H9 (cell line): ENCODE measurements at regions not wholly inside any gene's neighbourhood (a gene's known extent, or its start where the extent isn't known, plus 50 kb on each side); places are given as distances from the start of the nearest gene placed in this dataset.

Experiments
- DNase-seq: peaks from one replicate; pipeline ENCODE4 v3.0.0-alpha.2; 2017
- H2AFZ ChIP-seq: one replicate; pipeline ENCODE4 v1.6.1; 2013; ENCODE audit warnings: mild to moderate bottlenecking, low read length, control low read depth, moderate library complexity
- H2AK5ac ChIP-seq: 2 replicates; pipeline ENCODE4 v1.6.1; 2013; ENCODE audit warnings: low read length, control low read depth, mixed read lengths; ENCODE audit not compliant: insufficient read length
- H2BK120ac ChIP-seq: one replicate; pipeline ENCODE4 v1.6.1; 2013; ENCODE audit warnings: low read depth, mild to moderate bottlenecking, low read length, control low read depth, inconsistent platforms; ENCODE audit not compliant: poor library complexity, severe bottlenecking
- H2BK12ac ChIP-seq: 2 replicates; pipeline ENCODE4 v1.6.1; 2013; ENCODE audit warnings: low read length, control low read depth, mixed read lengths, low read depth; ENCODE audit not compliant: insufficient read length
- H2BK15ac ChIP-seq: 2 replicates; pipeline ENCODE4 v1.6.1; 2013; ENCODE audit warnings: low read depth, low read length, control low read depth
- H2BK20ac ChIP-seq: one replicate; pipeline ENCODE4 v1.6.1; 2013; ENCODE audit warnings: low read depth, mild to moderate bottlenecking, low read length, control low read depth, inconsistent platforms; ENCODE audit not compliant: poor library complexity, severe bottlenecking
- H2BK5ac ChIP-seq: 2 replicates; pipeline ENCODE4 v1.6.1; 2013; ENCODE audit warnings: low read length, control low read depth, mixed read lengths; ENCODE audit not compliant: insufficient read length
- H3K14ac ChIP-seq: 2 replicates; pipeline ENCODE4 v1.6.1; 2013; ENCODE audit warnings: low read length, control low read depth; ENCODE audit not compliant: insufficient read depth
- H3K18ac ChIP-seq: 2 replicates; pipeline ENCODE4 v1.6.1; 2013; ENCODE audit warnings: low read depth, mild to moderate bottlenecking, mixed read lengths, low read length, control low read depth; ENCODE audit not compliant: insufficient read length
- H3K23ac ChIP-seq: 2 replicates; pipeline ENCODE4 v1.6.1; 2013; ENCODE audit warnings: low read length, control low read depth, mixed read lengths, low read depth; ENCODE audit not compliant: insufficient read length
- H3K23me2 ChIP-seq: 2 replicates; pipeline ENCODE4 v1.6.1; 2013; ENCODE audit warnings: low read depth, mild to moderate bottlenecking, mixed read lengths, low read length, control low read depth; ENCODE audit not compliant: insufficient read length, poor library complexity, severe bottlenecking
- H3K27ac ChIP-seq: 2 replicates; pipeline ENCODE4 v1.5.1; 2013; ENCODE audit warnings: low read length, control low read depth, mixed read lengths, low read depth; ENCODE audit not compliant: insufficient read length
- H3K27me3 ChIP-seq: 2 replicates; pipeline ENCODE4 v1.6.1; 2013; ENCODE audit warnings: low read length, control low read depth, inconsistent platforms; ENCODE audit not compliant: insufficient read depth
- H3K4ac ChIP-seq: 2 replicates; pipeline ENCODE4 v1.6.1; 2013; ENCODE audit warnings: low read depth, mild to moderate bottlenecking, control low read depth, inconsistent platforms, low read length, moderate library complexity
- H3K4me1 ChIP-seq: 2 replicates; pipeline ENCODE4 v1.6.1; 2013; ENCODE audit warnings: low read length, control low read depth, inconsistent platforms; ENCODE audit not compliant: insufficient read depth
- H3K4me2 ChIP-seq: 2 replicates; pipeline ENCODE4 v1.6.1; 2013; ENCODE audit warnings: low read length, control low read depth, mixed read lengths; ENCODE audit not compliant: insufficient read length, insufficient read depth
- H3K56ac ChIP-seq: 2 replicates; pipeline ENCODE4 v1.6.1; 2013; ENCODE audit warnings: low read depth, mild to moderate bottlenecking, mixed read lengths, low read length, control low read depth; ENCODE audit not compliant: insufficient read length
- H3K79me1 ChIP-seq: 2 replicates; pipeline ENCODE4 v1.6.1; 2013; ENCODE audit warnings: low read depth, mild to moderate bottlenecking, moderate library complexity, low read length, control low read depth, inconsistent platforms; ENCODE audit not compliant: insufficient read depth, poor library complexity, severe bottlenecking
- H3K79me2 ChIP-seq: 2 replicates; pipeline ENCODE4 v1.6.1; 2013; ENCODE audit warnings: low read length, control low read depth, inconsistent platforms; ENCODE audit not compliant: insufficient read depth
- H3K9ac ChIP-seq: 2 replicates; pipeline ENCODE4 v1.6.1; 2013; ENCODE audit warnings: low read length, control low read depth, mixed read lengths; ENCODE audit not compliant: insufficient read length; ENCODE audit errors: extremely low read depth
- H3K9me3 ChIP-seq: one replicate; pipeline ENCODE4 v1.6.1; 2013; ENCODE audit warnings: low read depth, low read length, inconsistent platforms; ENCODE audit not compliant: control insufficient read depth
- H3T11ph ChIP-seq: one replicate; pipeline ENCODE4 v1.6.1; 2013; ENCODE audit warnings: mild to moderate bottlenecking, low read length, control low read depth, inconsistent platforms
- H4K20me1 ChIP-seq: one replicate; pipeline ENCODE4 v1.6.1; 2013; ENCODE audit not compliant: control insufficient read depth, insufficient read length, insufficient read depth
- H4K5ac ChIP-seq: 2 replicates; pipeline ENCODE4 v1.6.1; 2013; ENCODE audit warnings: low read depth, mild to moderate bottlenecking, mixed read lengths, low read length, control low read depth; ENCODE audit not compliant: insufficient read length
- H4K8ac ChIP-seq: replicated peaks from 2 replicates; pipeline ENCODE4 v1.6.1; 2013; ENCODE audit warnings: low read length, control low read depth, mixed read lengths, low read depth; ENCODE audit not compliant: insufficient read length
- H4K91ac ChIP-seq: 2 replicates; pipeline ENCODE4 v1.6.1; 2013; ENCODE audit warnings: low read depth, mild to moderate bottlenecking, moderate library complexity, mixed read lengths, low read length, control low read depth; ENCODE audit not compliant: insufficient read length
- H3K27ac Mint-ChIP-seq, 3 experiments: 2 replicates in 2 of 3; 3 replicates in 1 of 3; pipeline ENCODE4 v1.8.0; 2020 to 2021; ENCODE audit warnings: mixed read lengths in 3 of 3, mild to moderate bottlenecking in 1 of 3, moderate library complexity in 1 of 3
- H3K27me3 Mint-ChIP-seq: 2 replicates; pipeline ENCODE4 v1.8.0; 2021; ENCODE audit warnings: low read depth, mild to moderate bottlenecking, moderate library complexity, mixed read lengths
- H3K36me3 Mint-ChIP-seq, 3 experiments: 2 replicates in 2 of 3; 3 replicates in 1 of 3; pipeline ENCODE4 v1.8.0; 2020 to 2021; ENCODE audit warnings: low read depth in 3 of 3, mixed read lengths in 3 of 3; ENCODE audit not compliant: insufficient read depth in 1 of 3
- H3K4me1 Mint-ChIP-seq, 2 experiments: 2 replicates each; pipeline ENCODE4 v1.8.0; 2020; ENCODE audit warnings: mixed read lengths in 2 of 2
- H3K4me3 Mint-ChIP-seq, 2 experiments: 2 replicates in 1 of 2; 3 replicates in 1 of 2; pipeline ENCODE4 v1.8.0; 2020 to 2021; ENCODE audit warnings: mild to moderate bottlenecking in 2 of 2, mixed read lengths in 2 of 2, moderate library complexity in 1 of 2
- H3K9me3 Mint-ChIP-seq, 2 experiments: 2 replicates in 1 of 2; 3 replicates in 1 of 2; pipeline ENCODE4 v1.8.0; 2020; ENCODE audit warnings: mild to moderate bottlenecking in 2 of 2, mixed read lengths in 2 of 2, moderate library complexity in 1 of 2
- WGBS: extraction: QIAGEN DNeasy Blood & Tissue Kit; methylation state at CpG from one replicate; pipeline ENCODE4 v1.1.7; 2013; ENCODE audit warnings: missing lambda C conversion rate, low lambda C conversion rate, mixed read lengths; ENCODE audit not compliant: insufficient read length; ENCODE audit errors: extremely low coverage; 5-methylcytosine and 5-hydroxymethylcytosine counted together
- TF ChIP-seq, protein P1 (sequence below): fragments of 200-600 bp; sonication (generic); conservative IDR thresholded peaks from 3 replicates; pipeline ENCODE4 v1.8.0; 2021; ENCODE audit warnings: antibody characterized with exemption, mild to moderate bottlenecking

DNA sequence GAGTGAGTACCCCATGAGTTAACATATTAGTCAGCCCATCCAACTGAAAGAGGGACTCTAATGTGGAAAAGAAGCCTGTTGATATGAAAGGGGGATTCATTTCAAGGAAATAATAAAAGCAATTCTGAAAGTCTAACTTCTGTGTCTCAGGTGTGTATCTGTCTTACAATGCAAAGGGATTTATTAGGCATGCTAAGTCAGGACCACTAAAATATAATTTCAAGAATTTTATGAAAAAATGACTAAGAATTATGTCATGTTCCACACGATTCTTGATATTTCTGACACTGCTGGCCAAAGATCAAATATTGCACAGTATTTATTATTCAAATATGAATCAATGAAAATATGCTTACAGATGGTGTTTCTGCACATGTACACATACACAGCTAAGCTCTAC is 130.8 kb downstream of the KLF12 start:
- no peak overlapping the region for H3K4ac ChIP-seq
- H3K9ac ChIP-seq = no peak overlapping the region
- H4K91ac ChIP-seq = no peak overlapping the region
- no peaks in the 10 kb centered on the region for H3K79me1 ChIP-seq
- no peaks in the 10 kb centered on the region for H3K9me3 ChIP-seq
- Mint-ChIP-seq H3K27me3 (no peaks in the 10 kb centered on the region), H3K36me3 (no peaks in the 10 kb centered on the region), H3K9me3 (no peaks in the 10 kb centered on the region), H3K4me3 (no peak overlapping the region), H3K4me1 (no peaks in the 10 kb centered on the region; a peak in 1 of 4 replicates), H3K27ac (no peak overlapping the region)
- H3K23ac ChIP-seq = no peak overlapping the region
- no peak overlapping the region for H2BK20ac ChIP-seq
- H2AK5ac ChIP-seq = no peak overlapping the region
- no peak overlapping the region for H3K14ac ChIP-seq
- no peaks in the 10 kb centered on the region for H3K79me2 ChIP-seq
- no peak overlapping the region for H4K8ac ChIP-seq
- H2BK120ac ChIP-seq = no peak overlapping the region
- H3K4me2 ChIP-seq = no peak overlapping the region
- WGBS = no CpG with 5 or more reads among the region's 1 CpG
- no peaks in the 10 kb centered on the region for H4K20me1 ChIP-seq
- H3K56ac ChIP-seq = no peak overlapping the region
- TF ChIP-seq, protein P1, sequence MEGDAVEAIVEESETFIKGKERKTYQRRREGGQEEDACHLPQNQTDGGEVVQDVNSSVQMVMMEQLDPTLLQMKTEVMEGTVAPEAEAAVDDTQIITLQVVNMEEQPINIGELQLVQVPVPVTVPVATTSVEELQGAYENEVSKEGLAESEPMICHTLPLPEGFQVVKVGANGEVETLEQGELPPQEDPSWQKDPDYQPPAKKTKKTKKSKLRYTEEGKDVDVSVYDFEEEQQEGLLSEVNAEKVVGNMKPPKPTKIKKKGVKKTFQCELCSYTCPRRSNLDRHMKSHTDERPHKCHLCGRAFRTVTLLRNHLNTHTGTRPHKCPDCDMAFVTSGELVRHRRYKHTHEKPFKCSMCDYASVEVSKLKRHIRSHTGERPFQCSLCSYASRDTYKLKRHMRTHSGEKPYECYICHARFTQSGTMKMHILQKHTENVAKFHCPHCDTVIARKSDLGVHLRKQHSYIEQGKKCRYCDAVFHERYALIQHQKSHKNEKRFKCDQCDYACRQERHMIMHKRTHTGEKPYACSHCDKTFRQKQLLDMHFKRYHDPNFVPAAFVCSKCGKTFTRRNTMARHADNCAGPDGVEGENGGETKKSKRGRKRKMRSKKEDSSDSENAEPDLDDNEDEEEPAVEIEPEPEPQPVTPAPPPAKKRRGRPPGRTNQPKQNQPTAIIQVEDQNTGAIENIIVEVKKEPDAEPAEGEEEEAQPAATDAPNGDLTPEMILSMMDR = no peak
- no peaks in the 10 kb centered on the region for H3K27me3 ChIP-seq
- no peak overlapping the region for H3K27ac ChIP-seq
- H4K5ac ChIP-seq = no peak overlapping the region
- no peak overlapping the region for H2BK15ac ChIP-seq
- no peak overlapping the region for H2AFZ ChIP-seq
- DNase-seq = no peak
- H3T11ph ChIP-seq = no peak overlapping the region
- no peak overlapping the region for H2BK5ac ChIP-seq
- H2BK12ac ChIP-seq = no peak overlapping the region
- H3K18ac ChIP-seq = no peak overlapping the region
- H3K4me1 ChIP-seq = no peaks in the 10 kb centered on the region
- no peaks in the 10 kb centered on the region for H3K23me2 ChIP-seq
